Right ventricle myocardium superior (tissue), 1 donor: ENCODE measurements at regions not wholly inside any gene's neighbourhood (a gene's known extent, or its start where the extent isn't known, plus 50 kb on each side); places are given as distances from the start of the nearest gene placed in this dataset.

Experiments used
- ATAC-seq: fragments of 200-7000 bp; cut with Tn5 transposase; one replicate; pipeline ENCODE4 v1.9.1; 2020; ENCODE audit warnings: mild to moderate bottlenecking; ENCODE audit not compliant: poor library complexity
- DNase-seq: peaks from one replicate; pipeline ENCODE4 v3.0.0-alpha.2; 2020
- intact Hi-C: fragments of 100-400 bp; cut with DNase I; formaldehyde crosslinking; loops from one replicate; pipeline ENCODE4 v1.11.2; 2022
- donor health status: DM: no; HTN: yes; CAD: no; lungs with severe emphysema.

DNA sequence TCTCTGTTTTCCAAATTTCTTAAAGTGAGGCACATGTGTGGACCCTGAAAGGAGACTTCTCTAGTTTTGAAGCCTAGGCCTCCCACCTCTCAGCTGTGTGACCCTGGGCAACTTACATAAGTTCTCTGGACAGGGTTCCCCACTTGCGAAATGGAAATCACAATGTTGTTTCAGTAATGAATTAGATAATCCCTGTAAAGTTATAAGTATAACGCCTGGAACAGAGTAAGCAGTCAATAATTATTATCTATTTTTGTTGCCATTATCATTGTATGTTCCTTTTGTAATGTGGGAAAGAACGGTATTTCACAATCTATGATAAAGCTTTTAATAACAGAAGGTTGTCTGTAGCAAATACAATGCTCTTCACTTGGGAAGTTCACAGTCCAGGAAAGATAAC, 437.3 kb upstream of the ZNF507 start:
- peak; percentile 38 for ATAC-seq
- intact Hi-C loops = no loop called here

DNA sequence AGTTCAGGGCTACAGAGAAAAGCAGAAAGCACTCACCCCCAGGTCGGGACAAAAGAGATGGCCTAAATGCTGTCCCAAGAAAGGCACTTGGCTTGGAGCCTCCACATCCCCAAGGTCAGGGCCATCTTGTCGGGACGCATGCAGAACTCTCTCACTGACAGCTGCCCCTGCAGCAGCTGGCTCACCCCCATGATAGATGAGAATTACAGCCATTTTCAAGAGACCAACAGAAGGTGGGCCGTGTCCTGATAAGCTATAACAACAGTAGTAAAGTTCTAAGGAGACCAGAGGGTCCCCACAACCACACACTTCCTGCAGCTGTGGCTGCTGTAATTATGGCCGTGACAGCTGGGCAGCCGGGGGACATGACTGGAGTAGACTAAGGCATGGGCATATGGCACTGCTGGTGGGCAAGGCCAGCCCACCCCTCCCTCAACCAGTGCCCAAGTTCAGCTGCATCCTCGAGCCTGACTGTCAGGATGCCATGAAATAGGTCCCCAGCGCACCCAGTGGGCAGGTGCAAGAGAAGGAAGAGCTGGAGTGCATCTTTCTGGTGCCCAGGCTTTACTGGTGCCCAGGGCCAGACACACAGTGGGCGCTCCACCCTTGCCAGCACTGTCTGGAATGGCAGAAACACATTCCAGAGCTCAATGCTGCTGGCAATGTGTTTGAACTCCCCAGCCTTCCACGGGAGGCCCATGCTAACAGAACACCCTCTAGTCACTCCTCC, 436.7 kb upstream of the ZNF507 start:
- no peak for DNase-seq
- intact Hi-C loops = no loop called here
- ATAC-seq = peak; percentile 21

More for the DNA sequence above, 437.3 kb upstream of the ZNF507 start:
- DNase-seq = no peak

DNA sequence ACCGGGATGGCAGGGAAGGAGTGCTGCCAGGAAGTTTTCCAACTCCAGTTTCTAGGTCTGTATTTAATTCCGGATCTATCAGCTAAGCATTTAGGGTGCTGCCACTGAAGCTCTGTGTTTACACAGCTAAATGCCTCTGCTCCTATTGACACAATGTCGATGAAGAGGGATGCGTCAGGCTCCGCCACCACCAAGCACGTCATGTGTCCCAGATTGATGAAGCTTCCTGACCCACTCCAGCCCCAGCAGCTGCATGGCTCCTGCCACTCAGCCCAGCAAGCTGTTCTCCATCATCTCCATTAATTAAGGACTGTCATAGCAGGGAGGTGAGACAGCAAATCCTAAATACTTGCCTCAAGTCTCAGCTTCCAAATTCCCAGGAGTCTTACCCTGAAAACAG, 435.2 kb upstream of the ZNF507 start:
- no peak for DNase-seq
- ATAC-seq = no peak
- intact Hi-C loops = no loop called here

DNA sequence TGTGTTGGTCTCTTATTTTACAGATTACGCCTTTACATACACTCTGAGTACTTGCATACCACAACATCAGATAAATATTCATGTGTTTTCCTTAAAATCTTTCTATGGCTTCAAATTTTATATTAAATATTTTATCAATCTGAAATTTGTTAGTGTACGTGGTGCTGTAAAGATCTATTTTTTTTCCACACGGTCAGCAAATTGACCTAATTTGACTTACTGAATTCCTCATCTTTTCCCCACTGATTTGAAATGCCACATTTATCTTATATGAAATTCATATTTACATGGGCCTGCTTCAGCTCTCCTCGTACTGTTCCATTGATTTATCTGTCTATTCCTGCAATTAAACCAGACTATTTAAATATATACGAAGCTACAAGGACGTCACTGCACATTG, 433.8 kb upstream of the ZNF507 start:
- ATAC-seq = no peak
- intact Hi-C loops = no loop called here
- DNase-seq = no peak

DNA sequence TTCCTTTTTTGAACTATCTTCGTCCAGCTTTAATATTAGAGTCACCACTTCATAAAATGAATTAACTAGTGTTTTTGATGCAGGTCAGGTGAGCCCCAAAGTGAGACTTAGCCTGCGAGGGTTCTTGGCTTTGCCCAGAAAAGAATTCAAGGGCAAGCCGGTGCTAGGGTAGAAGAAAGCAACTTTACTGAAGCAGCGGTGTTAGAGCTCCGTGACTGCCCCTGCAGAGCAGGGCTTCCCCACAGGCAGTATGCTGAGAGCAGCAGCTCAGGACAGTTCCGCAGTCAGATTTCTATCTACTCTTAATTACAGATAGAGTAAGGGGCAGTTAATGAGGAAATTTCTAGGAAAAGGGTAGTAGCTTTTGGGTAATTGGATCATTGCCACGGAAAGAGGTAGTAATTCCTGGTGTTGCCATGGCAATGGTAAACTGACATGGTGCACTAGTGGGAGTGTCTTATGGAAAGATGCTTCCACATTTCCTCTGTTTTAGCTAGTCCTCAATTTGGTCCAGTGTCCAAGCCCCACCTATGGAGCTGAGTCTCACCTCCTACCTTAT, 432.2 kb upstream of the ZNF507 start:
- no peak for ATAC-seq
- DNase-seq = no peak
- intact Hi-C loops = no loop called here

DNA sequence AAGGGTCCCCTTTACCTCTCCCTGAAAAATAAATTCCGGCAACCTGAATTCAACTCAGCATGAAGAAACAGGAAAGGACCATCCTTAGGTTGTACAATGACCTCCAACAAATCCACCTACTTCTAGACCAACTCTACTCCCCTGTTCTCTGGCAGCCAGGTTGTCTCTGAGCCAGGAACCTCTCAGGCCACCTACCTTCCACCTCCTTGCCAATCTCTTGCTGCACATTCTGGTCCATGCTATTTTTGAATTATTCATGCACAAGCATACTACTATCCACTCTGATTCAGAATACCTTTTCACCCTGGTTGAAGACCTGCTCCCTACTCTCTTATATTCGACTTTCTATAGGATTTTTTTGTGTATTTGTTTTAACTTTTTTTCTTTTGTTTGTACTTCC, 415.0 kb upstream of the ZNF507 start:
- intact Hi-C loops = no loop called here
- peak; percentile 83 for ATAC-seq
- DNase-seq = no peak

DNA sequence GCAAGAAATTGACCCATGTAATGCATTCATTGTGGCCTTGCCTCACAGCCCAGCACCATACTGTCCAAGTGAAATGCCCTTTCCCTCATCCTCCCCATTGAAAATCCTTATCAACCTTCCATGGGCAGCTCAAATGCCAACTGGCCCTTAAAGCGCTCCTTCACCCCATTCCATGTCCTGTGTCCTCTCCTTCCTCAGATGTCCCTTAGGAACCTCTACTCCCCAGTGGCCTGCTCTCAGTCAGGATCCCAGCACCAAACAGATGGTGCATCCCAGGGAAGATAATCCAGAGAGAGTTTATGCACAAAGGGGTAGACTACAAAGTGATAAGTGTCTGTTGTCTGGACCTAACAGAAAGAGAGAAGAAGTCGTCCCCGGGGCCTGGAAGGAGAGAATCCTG, 407.4 kb upstream of the ZNF507 start:
- ATAC-seq (no peak), DNase-seq (no peak)
- intact Hi-C loops = no loop called here

DNA sequence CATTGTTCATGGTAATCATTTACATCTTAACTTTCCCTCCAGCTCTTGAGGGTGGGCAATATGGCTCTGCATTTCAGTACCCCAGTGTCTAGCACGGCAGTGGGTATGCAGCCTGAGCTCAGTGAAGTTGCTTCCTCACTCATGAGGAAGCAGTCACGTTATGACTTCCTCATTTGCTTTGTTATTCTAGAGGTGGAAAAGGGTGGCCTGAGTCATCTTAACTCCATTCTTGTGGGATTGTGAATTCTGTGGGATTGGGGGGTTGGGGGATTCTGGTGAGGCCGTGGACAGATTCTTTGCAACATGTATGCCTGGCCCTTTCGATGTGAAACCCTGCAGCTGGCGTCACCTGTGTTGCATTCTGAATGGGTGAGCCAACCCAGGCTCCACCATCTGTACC, 406.7 kb upstream of the ZNF507 start:
- intact Hi-C loops = no loop called here
- no peak for ATAC-seq
- DNase-seq = no peak

DNA sequence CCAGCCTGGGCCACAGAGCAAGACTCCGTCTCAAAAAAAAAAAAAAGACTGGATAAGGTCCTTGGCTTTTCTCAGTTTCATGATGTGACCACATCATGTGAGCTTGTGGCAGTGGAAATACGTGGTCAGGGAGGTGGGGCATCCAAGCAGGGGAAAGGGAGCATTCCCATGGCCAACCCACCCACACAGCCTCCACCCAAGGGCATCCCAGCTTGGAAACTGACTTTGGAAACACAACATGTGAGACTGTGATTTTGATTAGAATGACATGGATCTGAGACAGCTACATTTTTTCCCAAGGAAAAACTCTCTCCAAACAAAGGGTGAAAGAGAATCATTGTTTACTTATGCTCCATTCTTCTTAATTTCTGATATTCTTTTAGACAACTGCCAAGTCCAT, 405.0 kb upstream of the ZNF507 start:
- DNase-seq (no peak), ATAC-seq (no peak)
- intact Hi-C loops = no loop called here

DNA sequence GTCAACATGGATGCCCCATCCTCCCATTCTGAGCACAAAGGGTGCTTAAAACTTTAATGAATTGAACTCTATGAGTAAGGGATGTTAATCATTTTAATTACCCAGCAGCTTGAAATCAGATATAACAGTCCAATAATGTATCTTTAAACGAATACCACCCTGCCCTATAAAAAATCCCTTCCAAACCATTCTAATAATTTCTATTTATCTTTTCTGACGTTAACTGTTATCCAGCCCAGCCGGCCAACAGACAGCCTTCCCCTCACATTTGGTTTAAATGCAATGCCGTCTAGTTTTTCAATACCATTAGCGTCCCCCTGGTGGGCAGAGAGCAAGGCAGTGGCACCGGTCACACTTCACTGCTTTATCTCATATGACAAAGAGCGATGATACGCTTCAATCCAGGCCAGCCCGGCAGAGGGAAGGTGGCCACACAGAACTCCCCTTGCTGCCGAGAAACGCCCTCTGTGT, 402.2 kb upstream of the ZNF507 start:
- ATAC-seq (no peak), DNase-seq (no peak)
- intact Hi-C loops = no loop called here

DNA sequence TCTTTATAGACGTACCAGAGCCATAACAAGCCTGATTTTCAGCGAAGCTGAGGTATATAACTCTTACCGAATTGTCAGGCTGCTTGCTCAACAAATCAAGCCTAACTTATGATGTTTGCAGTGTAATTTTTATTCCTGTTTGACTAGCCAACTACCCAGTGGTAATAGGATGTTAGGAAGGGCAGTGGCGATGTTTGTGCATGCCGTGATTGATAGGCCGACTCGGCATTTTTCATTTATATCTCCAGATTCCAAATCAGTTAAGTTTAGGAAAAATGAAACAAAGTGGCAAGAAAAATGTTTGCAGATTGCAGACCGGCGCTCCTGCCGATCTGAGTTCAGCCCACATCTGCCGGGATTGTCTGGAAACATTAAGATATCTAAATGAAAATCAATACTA, 401.6 kb upstream of the ZNF507 start:
- intact Hi-C loops = no loop called here
- ATAC-seq = no peak

DNA sequence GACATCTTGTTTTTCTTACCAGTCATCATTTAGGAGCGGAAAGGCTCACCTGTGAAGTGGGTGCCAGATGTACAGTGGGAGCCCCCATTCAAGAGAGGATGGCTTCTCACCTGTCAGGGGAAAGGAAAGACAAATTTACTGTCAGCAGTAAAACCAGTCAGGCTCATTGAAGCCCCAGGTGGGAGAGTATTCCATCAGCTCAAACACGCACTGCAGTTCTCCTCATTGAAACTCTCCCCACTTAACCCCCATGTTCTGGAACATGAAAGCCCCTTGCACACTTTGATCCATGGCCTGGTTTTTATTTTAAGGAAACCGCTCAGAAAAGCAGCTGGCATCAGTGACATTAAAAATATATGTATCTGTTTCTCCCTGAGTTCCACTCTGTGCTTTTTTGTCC, 401.1 kb upstream of the ZNF507 start:
- intact Hi-C loops = no loop called here

More for the DNA sequence above, 401.6 kb upstream of the ZNF507 start:
- no peak for DNase-seq

DNA sequence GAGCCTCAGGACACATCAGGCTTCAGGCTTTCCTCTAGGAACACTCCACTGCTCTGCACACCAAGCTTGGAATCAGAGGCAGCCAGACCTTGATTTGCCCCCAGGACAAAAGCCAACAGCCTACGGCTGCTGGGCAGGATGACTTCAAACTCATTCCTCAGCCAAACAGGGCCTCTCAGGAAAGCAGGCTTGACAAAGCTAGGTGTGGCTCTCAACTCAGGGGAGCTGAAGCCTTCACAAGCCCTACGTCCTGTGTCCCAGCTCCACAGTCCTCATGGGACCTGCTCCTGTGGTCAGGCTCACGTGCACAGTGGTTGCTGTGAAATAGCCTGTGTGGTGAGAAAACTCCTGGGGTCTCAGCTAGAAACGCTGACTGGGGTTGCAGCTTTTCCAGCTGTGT, 398.9 kb upstream of the ZNF507 start:
- DNase-seq (peak; percentile 50), ATAC-seq (peak; percentile 92)
- intact Hi-C loops = no loop called here

More for the DNA sequence above, 401.1 kb upstream of the ZNF507 start:
- ATAC-seq (no peak), DNase-seq (no peak)

DNA sequence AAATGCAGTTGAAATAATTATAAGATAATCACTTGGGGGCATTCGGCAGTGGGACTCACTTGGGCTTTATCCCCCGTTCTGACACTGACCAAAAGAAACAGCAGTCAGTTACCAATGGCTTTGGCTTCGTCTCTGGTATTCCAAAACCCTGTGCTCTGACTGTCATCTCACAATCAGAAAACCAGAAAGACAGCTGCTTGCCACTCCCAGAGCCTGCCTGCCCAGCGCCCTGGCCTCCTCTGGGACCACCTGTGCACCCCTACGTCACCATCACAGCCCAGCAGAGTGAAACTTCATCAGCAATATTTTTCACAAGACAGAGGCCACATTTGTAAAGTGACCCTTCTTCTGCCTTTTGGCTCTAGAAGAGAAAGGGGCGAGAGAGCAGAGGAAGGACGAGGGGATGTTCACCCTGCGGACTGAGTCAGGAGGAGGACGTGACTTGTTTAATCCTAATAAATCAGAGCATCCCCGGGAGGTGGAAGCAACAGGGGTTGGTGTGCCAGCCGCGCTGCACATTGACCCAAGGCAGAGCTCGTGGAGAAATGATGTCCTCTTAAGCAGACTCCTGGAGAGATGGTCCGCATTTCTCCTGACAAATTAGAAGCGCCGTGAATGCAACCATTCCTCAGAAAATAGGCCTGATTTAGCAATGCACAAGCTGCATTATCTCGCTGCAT, 397.8 kb upstream of the ZNF507 start:
- no peak for DNase-seq
- ATAC-seq = no peak
- intact Hi-C loops = no loop called here

DNA sequence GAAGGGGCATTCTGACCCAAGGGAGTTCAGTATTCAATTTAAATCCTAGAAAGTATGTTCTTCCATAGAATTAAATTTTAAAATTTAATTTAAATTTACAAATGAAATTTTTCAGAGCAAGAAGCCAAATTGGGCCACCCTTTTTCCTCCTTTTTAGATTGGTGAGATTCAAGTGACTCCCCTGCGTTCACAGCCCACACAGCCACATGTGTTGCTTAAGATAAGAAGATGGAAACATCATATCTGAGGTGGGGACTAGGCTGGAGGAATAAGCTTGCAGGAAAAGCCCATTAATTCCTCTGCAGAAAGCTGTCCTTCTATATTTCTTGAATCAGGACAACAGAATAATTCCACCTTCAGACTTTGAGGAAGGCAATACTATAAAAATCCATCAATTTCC, 392.7 kb upstream of the ZNF507 start:
- DNase-seq (no peak), ATAC-seq (no peak)
- intact Hi-C loops = no loop called here

DNA sequence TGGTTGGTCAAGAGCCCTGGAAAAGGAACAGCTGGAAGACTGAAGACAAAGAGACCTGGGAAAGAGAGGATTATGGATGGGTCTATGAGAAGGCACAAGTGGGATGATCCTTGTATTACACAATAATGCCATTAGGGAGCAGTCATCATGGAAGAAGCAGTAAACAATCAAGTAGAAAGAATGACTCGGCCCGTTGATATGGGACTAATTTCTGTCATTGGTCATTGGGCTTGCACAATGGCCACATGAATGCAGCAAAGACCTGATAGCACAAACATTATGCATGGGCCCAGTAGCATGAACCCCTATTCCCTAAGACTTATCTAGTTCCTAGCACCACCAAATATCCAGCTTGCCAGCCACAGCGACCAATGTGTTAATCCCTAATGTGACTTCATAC, 390.3 kb upstream of the ZNF507 start:
- intact Hi-C loops = no loop called here
- ATAC-seq (no peak), DNase-seq (no peak)

DNA sequence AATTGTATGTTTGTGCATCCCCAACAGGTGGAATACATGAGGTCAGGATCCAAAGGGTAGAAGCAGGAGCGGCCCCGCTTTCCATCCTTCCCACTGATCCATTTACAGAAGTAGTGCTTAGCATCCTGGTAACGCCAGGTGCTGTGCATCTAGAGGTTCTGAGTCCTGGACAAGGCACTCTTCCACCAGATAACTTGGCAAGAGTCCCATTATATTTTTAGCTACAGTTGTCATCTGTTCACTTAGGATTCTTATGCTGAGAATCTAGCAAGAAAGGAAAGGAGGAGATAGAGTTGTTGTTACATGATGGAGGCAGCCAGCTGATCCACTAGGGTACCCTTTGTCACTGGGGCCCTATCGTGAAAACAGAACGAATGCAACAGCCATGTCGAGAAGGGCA, 389.5 kb upstream of the ZNF507 start:
- intact Hi-C loops = no loop called here
- DNase-seq = no peak
- ATAC-seq = peak; percentile 69

DNA sequence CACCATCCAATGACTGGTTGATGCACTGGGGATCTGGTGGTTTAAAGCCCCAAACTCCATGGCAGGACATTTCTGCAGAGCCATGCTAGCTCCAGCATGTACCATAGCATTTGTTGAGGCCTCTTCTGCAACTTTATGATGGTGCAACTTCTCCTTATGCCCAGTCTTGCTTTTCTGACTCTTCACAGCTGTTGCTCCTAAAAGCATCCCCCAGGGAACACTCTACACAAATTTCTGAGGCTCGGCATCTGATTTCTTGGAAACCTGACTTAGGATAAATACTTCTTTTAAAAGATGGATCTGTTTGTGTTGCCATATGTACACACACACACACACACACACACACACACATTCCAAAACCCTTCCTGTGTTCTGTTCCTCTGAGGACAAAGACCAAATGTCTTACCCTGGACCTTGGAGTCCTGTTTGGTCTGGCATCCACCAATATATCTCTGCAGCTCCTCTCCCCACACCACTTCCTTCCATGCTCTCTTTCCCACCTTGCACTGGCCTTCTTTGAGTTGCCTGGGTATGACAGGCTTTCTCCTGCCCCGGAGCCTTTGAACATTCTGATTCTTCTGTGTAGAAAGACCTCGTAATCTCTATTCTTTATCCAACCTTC, 388.5 kb upstream of the ZNF507 start:
- ATAC-seq (no peak), DNase-seq (no peak)
- intact Hi-C loops = no loop called here

DNA sequence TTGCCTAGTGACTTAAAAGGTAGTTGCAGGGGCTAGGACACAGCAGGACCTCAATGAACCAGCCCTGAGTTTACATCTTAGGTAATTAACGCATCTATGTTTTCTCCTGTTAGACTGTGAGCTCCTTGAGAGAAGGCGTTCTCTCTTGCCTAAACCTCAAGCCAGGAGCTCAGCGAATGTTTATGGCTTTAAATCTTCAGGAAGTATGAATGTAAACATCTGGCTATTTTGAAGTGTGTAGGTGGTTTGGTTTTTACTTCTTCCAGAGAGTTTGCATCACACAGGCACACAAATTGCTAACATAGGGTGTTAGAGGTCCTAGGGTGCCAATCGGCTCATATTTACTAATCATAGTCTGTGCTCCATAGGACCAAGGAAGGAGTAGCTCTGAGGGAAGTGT, 387.7 kb upstream of the ZNF507 start:
- intact Hi-C loops = no loop called here
- DNase-seq (no peak), ATAC-seq (no peak)

DNA sequence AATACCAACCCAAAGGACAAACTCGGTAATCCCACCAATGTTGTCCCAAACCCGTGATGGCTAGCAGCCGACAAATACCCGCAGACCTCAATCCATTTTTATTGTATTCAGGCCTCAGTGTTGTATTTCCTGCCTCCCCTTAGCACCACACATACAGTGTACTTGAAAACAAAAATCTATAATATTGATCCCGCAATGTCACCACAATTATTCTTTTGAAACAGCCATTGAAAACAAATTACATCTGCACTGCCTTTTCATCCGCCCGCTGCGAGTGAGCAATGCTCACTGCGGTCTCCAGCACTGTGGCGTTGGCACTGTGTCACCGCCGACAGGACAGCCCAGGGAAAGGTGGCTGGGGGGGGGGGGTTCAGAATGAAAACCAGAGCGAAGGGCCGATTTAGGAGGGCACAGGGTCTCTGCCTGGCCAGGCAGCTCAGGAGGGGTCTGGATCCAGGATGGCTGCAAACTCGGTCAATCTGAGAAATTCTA, 385.8 kb upstream of the ZNF507 start:
- no peak for ATAC-seq
- no peak for DNase-seq
- intact Hi-C loops = no loop called here
